Pancreas (tissue), 10 donors: ENCODE measurements at regions not wholly inside any gene's neighbourhood (a gene's known extent, or its start where the extent isn't known, plus 50 kb on each side); places are given as distances from the start of the nearest gene placed in this dataset.

ENCODE experiments used
- ATAC-seq, 4 donors: fragments of 200-7000 bp; cut with Tn5 transposase; one replicate each; pipeline versions ENCODE4 v1.8.0 to v1.9.1; 2020; ENCODE audit warnings: mild to moderate bottlenecking in 4 of 4, moderate library complexity in 4 of 4
- DNase-seq, 6 donors: peaks; one replicate each; pipeline ENCODE4 v3.0.0-alpha.2; 2020
- FAIRE-seq: peaks from 2 replicates; lab custom pipeline; 2012; peaks lifted over from hg19 to GRCh38; lab: Jason Lieb, UNC
- H3K27ac ChIP-seq, 4 donors: fragments of 200-600 bp; sonication (generic); 1 replicate in 3 of 4; 2 replicates in 1 of 4; pipeline versions ENCODE4 v1.5.0 to v1.8.0; 2020
- H3K27me3 ChIP-seq, 4 donors: fragments of 200-600 bp; one replicate each; pipeline ENCODE4 v1.8.0; 2021
- H3K36me3 ChIP-seq, 3 donors: fragments of 200-600 bp; sonication (generic) in 1 of 3; one replicate each; pipeline versions ENCODE4 v1.5.0 to v1.8.0; 2020 to 2021
- H3K4me1 ChIP-seq, 3 donors: fragments of 200-600 bp; one replicate each; pipeline ENCODE4 v1.8.0; 2021
- H3K4me3 ChIP-seq, 4 donors: fragments of 200-600 bp; sonication (generic) in 2 of 4; one replicate each; pipeline versions ENCODE4 v1.5.0 to v1.8.0; 2020 to 2021
- H3K9me3 ChIP-seq, 4 donors: fragments of 200-600 bp; one replicate each; pipeline ENCODE4 v1.8.0; 2021
- CTCF ChIP-seq, 4 donors: fragments of 200-600 bp; sonication (generic) in 3 of 4; IDR thresholded peaks; one replicate each; pipeline versions ENCODE4 v1.5.0 to v1.8.0; 2021; ENCODE audit warnings: antibody characterized with exemption in 4 of 4
- WGBS, 2 donors: extraction: QIAGEN DNeasy Blood & Tissue Kit; methylation state at CpG; one replicate each; pipeline ENCODE4 v1.1.7; 2013; 5-methylcytosine and 5-hydroxymethylcytosine counted together
- intact Hi-C, 3 donors: fragments of 100-400 bp; cut with DNase I; formaldehyde crosslinking; loops; one replicate each; pipeline versions ENCODE4 v1.11.1 to v1.14.2; 2022
- donor health status: healthy with polysubstance abuse.
- donor health status: DM: no; HTN: no; CAD: no; lungs with moderate emphysema.
- donor health status: DM: no; HTN: no; CAD: no.
- donor health status: control.
- donor health status: control.
- donor health status: Bipolar disorder and iron deficiency.
- donor health status: DM: yes; HTN: yes; CAD: no.
- donor health status: DM: no; HTN: no; CAD: no.
- donor health status: DM: no; HTN: no; CAD: no.
- donor health status: DM: yes; HTN: yes; CAD: no.

- no peak for DNase-seq
Observed at GRCh38 chr15:31508656-31509055, 182.0 kb downstream of the KLF13 start.

DNA sequence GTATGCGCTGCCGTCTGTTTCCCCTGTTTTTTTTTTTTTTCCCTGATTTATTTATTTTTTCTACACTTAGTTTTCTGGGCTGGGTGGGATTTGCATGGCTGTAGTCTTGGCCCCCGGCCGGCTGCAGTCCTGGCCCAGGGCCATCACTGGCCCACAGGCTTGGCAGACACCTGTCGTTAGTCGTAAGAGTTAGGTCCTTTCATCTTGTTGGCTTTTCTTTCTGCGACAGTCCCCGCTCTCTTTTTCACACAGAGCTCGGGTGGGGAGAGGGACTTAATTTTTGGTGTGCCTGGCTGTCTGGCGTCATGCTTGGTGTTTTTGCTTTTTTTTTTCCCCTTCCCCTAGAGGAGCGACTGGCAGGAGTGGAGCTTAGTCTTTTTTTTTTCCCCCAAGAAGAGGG is 183.4 kb downstream of the KLF13 start:
- 80 to 85% methylated on average over 11 of the region's 11 CpGs for WGBS, 2 donors
- ATAC-seq (no peak), DNase-seq (no peak), FAIRE-seq (no peak)
- intact Hi-C loops: no loop called here
- H3K4me3 ChIP-seq: no peak overlapping the region
- H3K4me1 ChIP-seq: no peaks in the 10 kb centered on the region
- no peaks in the 10 kb centered on the region for H3K36me3 ChIP-seq
- H3K27ac ChIP-seq: no peak overlapping the region
- no peaks in the 10 kb centered on the region for H3K9me3 ChIP-seq
- no peaks in the 10 kb centered on the region for H3K27me3 ChIP-seq
- TF ChIP-seq CTCF (IDR thresholded peaks at IDR 0.05): no peak

More at GRCh38 chr15:31508656-31509055, 182.0 kb downstream of the KLF13 start:
- H3K4me1 ChIP-seq: no peaks in the 10 kb centered on the region
- no peak for ATAC-seq
- no peaks in the 10 kb centered on the region for H3K9me3 ChIP-seq
- intact Hi-C loops: no loop called here
- no peak overlapping the region for H3K4me3 ChIP-seq
- no peak overlapping the region for H3K27ac ChIP-seq
- H3K36me3 ChIP-seq: no peaks in the 10 kb centered on the region
- WGBS, 2 donors: 96 to 97% methylated on average over 10 of the region's 10 CpGs
- TF ChIP-seq CTCF (IDR thresholded peaks at IDR 0.05): no peak
- no peaks in the 10 kb centered on the region for H3K27me3 ChIP-seq
- no peak for FAIRE-seq

DNA sequence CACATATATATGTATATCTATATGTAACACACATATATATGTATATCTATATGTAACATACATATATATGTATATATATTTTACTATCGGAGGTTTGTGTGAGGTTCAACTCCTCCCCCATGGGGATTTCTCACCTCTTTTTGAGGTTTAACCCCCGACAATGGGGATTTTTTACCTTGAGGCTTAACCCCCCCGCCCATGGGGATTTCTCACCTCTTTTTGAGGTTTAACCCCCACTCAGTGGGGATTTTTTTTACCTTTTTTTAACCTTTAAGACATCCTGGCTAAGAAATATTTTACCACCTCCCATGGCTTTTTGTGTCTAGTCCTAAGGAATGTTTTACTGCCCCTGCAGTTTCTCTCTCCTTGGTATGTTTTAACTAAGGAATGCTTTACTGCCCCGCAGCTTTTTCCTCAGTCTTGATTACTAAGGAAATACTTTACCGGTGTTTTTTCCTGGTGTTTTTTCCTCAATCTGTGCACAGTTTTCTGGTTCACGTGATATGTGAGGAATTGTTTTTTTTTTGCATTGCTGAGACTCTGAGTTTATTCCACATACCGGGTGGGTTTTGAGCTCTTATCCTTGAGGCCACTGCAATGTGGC is 185.2 kb downstream of the KLF13 start:
- H3K27ac ChIP-seq: no peak overlapping the region
- H3K27me3 ChIP-seq: no peaks in the 10 kb centered on the region
- H3K4me3 ChIP-seq: no peak overlapping the region
- H3K4me1 ChIP-seq: no peaks in the 10 kb centered on the region
- WGBS, 2 donors: 86 to 89% methylated on average over 7 of the region's 7 CpGs
- no peak for ATAC-seq
- no peaks in the 10 kb centered on the region for H3K9me3 ChIP-seq
- no peak for TF ChIP-seq CTCF (IDR thresholded peaks at IDR 0.05)
- intact Hi-C loops: no loop called here
- no peak for DNase-seq
- peak; percentile 23 for FAIRE-seq
- no peaks in the 10 kb centered on the region for H3K36me3 ChIP-seq

DNA sequence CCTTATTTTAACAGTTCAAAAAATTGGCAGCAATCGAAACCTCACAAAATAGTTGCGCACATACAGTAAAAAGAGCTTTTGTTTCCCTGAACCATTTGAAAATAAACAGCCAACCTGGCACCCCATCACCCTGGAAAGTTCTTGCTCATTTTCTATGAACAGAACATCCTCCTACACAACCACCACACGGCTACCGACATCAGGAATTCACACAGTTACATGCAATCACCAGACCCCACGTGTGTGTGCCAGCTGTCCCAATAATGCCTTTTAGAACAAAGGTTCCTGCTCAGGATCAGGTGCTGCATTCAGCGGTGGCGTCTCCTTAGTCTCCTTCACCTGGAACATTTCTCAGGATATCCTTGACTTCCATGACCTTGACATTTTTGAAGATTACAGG is 186.5 kb downstream of the KLF13 start:
- no peak for DNase-seq
- intact Hi-C loops: no loop called here

More for the DNA sequence above, 186.5 kb downstream of the KLF13 start:
- H3K36me3 ChIP-seq: no peaks in the 10 kb centered on the region
- no peaks in the 10 kb centered on the region for H3K27me3 ChIP-seq
- FAIRE-seq (no peak), ATAC-seq (peak in 2 of 4 donors; percentile 18 to 68)
- H3K4me1 ChIP-seq: no peaks in the 10 kb centered on the region
- TF ChIP-seq CTCF (IDR thresholded peaks at IDR 0.05): no peak
- H3K27ac ChIP-seq: no peak overlapping the region
- no peak overlapping the region for H3K4me3 ChIP-seq
- H3K9me3 ChIP-seq: no peaks in the 10 kb centered on the region
- 41 to 47% methylated on average over 7 of the region's 7 CpGs for WGBS, 2 donors
